SH-SY5Y (cell line): ENCODE measurements at regions not wholly inside any gene's neighbourhood (a gene's known extent, or its start where the extent isn't known, plus 50 kb on each side); places are given as distances from the start of the nearest gene placed in this dataset.

Experiments
- GATA2 ChIP-seq: IDR thresholded peaks from 2 replicates; pipeline ENCODE4 v1.6.1; 2011; ENCODE audit warnings: mild to moderate bottlenecking, low read depth, low read length
- GATA3 ChIP-seq: IDR thresholded peaks from 2 replicates; pipeline ENCODE4 v1.6.1; 2011; ENCODE audit warnings: low read depth, mild to moderate bottlenecking, low read length, moderate library complexity

DNA sequence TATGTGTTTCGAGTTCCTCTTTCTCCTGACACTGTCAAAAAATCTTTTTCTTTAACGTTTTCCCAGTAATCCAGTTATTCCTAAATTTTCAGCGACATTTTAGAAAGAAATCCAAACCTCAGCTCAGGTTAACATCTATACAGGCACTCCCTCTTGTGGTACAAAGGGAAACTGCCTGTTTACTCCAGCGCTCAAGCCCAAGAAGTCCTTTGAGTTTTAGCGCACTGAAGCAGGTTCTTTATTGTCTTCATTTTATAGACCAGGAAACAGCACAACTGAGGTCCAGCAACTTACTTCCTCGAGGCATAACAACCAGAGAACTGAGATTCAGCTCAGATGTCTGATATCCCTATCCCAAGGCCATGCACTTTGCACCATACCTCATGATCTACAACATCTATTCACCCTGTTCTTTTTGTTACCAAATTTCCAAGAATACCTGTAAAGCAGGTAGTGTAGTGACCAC, 287.2 kb upstream of the MKLN1 start:
- TF ChIP-seq GATA3 (no peak), GATA2 (no peak)
